ENCODE measurements at regions not wholly inside any gene's neighbourhood (a gene's known extent, or its start where the extent isn't known, plus 50 kb on each side); places are given as distances from the start of the nearest gene placed in this dataset.

DNA sequence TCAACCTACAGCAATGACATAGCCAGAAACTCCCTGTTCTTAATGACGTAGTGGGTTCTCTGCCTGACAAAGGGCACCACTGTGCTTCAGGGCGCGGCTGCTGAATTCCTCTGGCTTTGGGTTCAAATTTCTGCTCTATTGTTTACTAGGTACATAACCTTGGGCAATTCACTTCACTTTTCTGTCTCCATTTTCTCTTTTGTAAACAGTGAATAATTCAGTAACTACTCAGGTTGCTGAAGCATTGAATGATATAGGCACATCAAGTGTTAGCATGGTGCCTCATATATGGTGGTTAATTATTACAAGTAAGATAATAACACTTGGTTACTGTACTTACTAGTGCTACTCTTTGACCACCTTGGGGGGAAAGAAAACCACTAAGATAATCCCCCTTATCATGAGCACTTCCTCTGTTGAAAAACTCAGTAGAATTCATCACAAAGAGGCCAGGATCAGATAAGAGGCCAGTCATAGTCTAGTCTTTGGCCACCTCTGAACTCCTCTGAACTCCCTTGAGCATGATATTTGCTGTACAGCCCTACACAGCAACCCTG is 92.0 kb upstream of the AHR start (continued):
- TF ChIP-seq, protein P1, sequence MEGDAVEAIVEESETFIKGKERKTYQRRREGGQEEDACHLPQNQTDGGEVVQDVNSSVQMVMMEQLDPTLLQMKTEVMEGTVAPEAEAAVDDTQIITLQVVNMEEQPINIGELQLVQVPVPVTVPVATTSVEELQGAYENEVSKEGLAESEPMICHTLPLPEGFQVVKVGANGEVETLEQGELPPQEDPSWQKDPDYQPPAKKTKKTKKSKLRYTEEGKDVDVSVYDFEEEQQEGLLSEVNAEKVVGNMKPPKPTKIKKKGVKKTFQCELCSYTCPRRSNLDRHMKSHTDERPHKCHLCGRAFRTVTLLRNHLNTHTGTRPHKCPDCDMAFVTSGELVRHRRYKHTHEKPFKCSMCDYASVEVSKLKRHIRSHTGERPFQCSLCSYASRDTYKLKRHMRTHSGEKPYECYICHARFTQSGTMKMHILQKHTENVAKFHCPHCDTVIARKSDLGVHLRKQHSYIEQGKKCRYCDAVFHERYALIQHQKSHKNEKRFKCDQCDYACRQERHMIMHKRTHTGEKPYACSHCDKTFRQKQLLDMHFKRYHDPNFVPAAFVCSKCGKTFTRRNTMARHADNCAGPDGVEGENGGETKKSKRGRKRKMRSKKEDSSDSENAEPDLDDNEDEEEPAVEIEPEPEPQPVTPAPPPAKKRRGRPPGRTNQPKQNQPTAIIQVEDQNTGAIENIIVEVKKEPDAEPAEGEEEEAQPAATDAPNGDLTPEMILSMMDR (IDR thresholded peaks at IDR 0.05; ENCODE audit: control extremely low read depth in 1 of 3, insufficient read depth in 1 of 3, low read depth in 1 of 3, low read length in 3 of 3): no peak
- TF ChIP-seq FOSL1 (IDR thresholded peaks at IDR 0.05; ENCODE audit: insufficient read depth, low read depth, low read length) (no peak), NANOG (IDR thresholded peaks at IDR 0.05; ENCODE audit: insufficient read depth, low read depth, low read length, poor library complexity, severe bottlenecking) (no peak)
